Spleen (tissue), 7 donors: ENCODE measurements at regions not wholly inside any gene's neighbourhood (a gene's known extent, or its start where the extent isn't known, plus 50 kb on each side); places are given as distances from the start of the nearest gene placed in this dataset.

Experiments
- CTCF ChIP-seq, 11 experiments: fragments of 200-600 bp in 7 of 11; fragments of 450-650 bp in 4 of 11; sonication (generic) in 4 of 11; IDR thresholded peaks in 8 of 11; conservative IDR thresholded peaks in 3 of 11; 1 replicate in 7 of 11; 2 replicates in 4 of 11; pipeline versions ENCODE4 v1.4.0 to v1.8.0; 2016 to 2021; ENCODE audit warnings: antibody characterized with exemption in 11 of 11, inconsistent platforms in 4 of 11, mild to moderate bottlenecking in 1 of 11
- POLR2A ChIP-seq, 3 donors: fragments of 450-650 bp; IDR thresholded peaks; one replicate each; pipeline ENCODE4 v1.5.1; 2017; ENCODE audit warnings: antibody characterized with exemption in 3 of 3, mild to moderate bottlenecking in 1 of 3
- donor health status: DM: no; HTN: no; CAD: no; lungs with moderate emphysema.
- donor health status: DM: no; HTN: no; CAD: no.
- donor health status: DM: no; HTN: no; CAD: no.

GRCh38 chr4:164538097-164538496, 215.8 kb upstream of the SMIM31 start:
- no peak for TF ChIP-seq POLR2A (IDR thresholded peaks at IDR 0.05)
- no peak for TF ChIP-seq CTCF (IDR thresholded peaks at IDR 0.05 in 8 of 11, conservative IDR thresholded peaks at IDR 0.05 in 3 of 11)
